Nephron progenitor cell (in vitro differentiated cells): ENCODE measurements at regions not wholly inside any gene's neighbourhood (a gene's known extent, or its start where the extent isn't known, plus 50 kb on each side); places are given as distances from the start of the nearest gene placed in this dataset.

ENCODE experiments used
- DNase-seq: peaks from one replicate; pipeline ENCODE4 v3.0.0; 2021
- H3K27ac Mint-ChIP-seq: 2 replicates; pipeline ENCODE4 v1.8.0; 2021; ENCODE audit warnings: mild to moderate bottlenecking, moderate library complexity, mixed read lengths
- H3K27me3 Mint-ChIP-seq: 2 replicates; pipeline ENCODE4 v1.8.0; 2021; ENCODE audit warnings: mild to moderate bottlenecking, low read depth, mixed read lengths; ENCODE audit not compliant: poor library complexity
- H3K36me3 Mint-ChIP-seq: 2 replicates; pipeline ENCODE4 v1.8.0; 2021; ENCODE audit warnings: low read depth, mixed read lengths
- H3K4me1 Mint-ChIP-seq: 2 replicates; pipeline ENCODE4 v1.8.0; 2021; ENCODE audit warnings: mixed read lengths
- H3K4me3 Mint-ChIP-seq: 2 replicates; pipeline ENCODE4 v1.8.0; 2021; ENCODE audit warnings: mild to moderate bottlenecking, moderate library complexity, mixed read lengths
- H3K9me3 Mint-ChIP-seq: 2 replicates; pipeline ENCODE4 v1.8.0; 2021; ENCODE audit warnings: mild to moderate bottlenecking, moderate library complexity, mixed read lengths
- CTCF ChIP-seq: fragments of 200-600 bp; sonication (generic); IDR thresholded peaks from 2 replicates; pipeline ENCODE4 v1.5.0; 2021; ENCODE audit warnings: antibody characterized with exemption

GRCh38 chr1:79362470-79362869, 355.9 kb upstream of the ADGRL4 start:
- H3K36me3 Mint-ChIP-seq: no peaks in the 10 kb centered on the region
- TF ChIP-seq CTCF: no peak
- no peak for DNase-seq
- H3K4me1 Mint-ChIP-seq: no peaks in the 10 kb centered on the region
- no peak overlapping the region for H3K4me3 Mint-ChIP-seq
- H3K27me3 Mint-ChIP-seq: peaks cover 4% of the 10 kb centered on the region
- H3K27ac Mint-ChIP-seq: no peak overlapping the region
- H3K9me3 Mint-ChIP-seq: no peaks in the 10 kb centered on the region

- TF ChIP-seq CTCF: no peak
- H3K4me1 Mint-ChIP-seq: no peaks in the 10 kb centered on the region
- no peak overlapping the region for H3K27ac Mint-ChIP-seq
- peaks cover 10% of the 10 kb centered on the region for H3K27me3 Mint-ChIP-seq
- H3K9me3 Mint-ChIP-seq: no peaks in the 10 kb centered on the region
- no peaks in the 10 kb centered on the region for H3K36me3 Mint-ChIP-seq
- no peak overlapping the region for H3K4me3 Mint-ChIP-seq
- DNase-seq: no peak
These were observed 348.6 kb upstream of the ADGRL4 start for GRCh38 chr1:79355090-79355489.

- peak; percentile 15 for DNase-seq
- TF ChIP-seq CTCF: peak; percentile 40
- Mint-ChIP-seq H3K36me3 (no peaks in the 10 kb centered on the region), H3K27me3 (peaks cover 5% of the 10 kb centered on the region), H3K9me3 (no peaks in the 10 kb centered on the region), H3K4me3 (no peak overlapping the region), H3K27ac (no peak overlapping the region), H3K4me1 (no peaks in the 10 kb centered on the region)
These were observed 346.7 kb upstream of the ADGRL4 start for GRCh38 chr1:79353224-79353623.

- H3K27me3 Mint-ChIP-seq: no peaks in the 10 kb centered on the region
- H3K9me3 Mint-ChIP-seq: peaks cover 13% of the 10 kb centered on the region
- H3K4me3 Mint-ChIP-seq: no peak overlapping the region
- no peak for TF ChIP-seq CTCF
- no peak overlapping the region for H3K27ac Mint-ChIP-seq
- DNase-seq: no peak
- no peaks in the 10 kb centered on the region for H3K4me1 Mint-ChIP-seq
- no peaks in the 10 kb centered on the region for H3K36me3 Mint-ChIP-seq
These were observed 320.3 kb upstream of the ADGRL4 start for GRCh38 chr1:79326875-79327274.

GRCh38 chr1:79325705-79326104, 319.2 kb upstream of the ADGRL4 start:
- Mint-ChIP-seq H3K4me3 (no peak overlapping the region), H3K27me3 (no peaks in the 10 kb centered on the region), H3K4me1 (no peaks in the 10 kb centered on the region), H3K36me3 (no peaks in the 10 kb centered on the region), H3K27ac (no peak overlapping the region), H3K9me3 (peaks cover 13% of the 10 kb centered on the region)
- no peak for TF ChIP-seq CTCF
- DNase-seq: no peak

GRCh38 chr1:79325126-79325525, 318.6 kb upstream of the ADGRL4 start:
- no peaks in the 10 kb centered on the region for H3K27me3 Mint-ChIP-seq
- DNase-seq: no peak
- H3K36me3 Mint-ChIP-seq: no peaks in the 10 kb centered on the region
- H3K27ac Mint-ChIP-seq: no peak overlapping the region
- peaks cover 13% of the 10 kb centered on the region for H3K9me3 Mint-ChIP-seq
- no peak overlapping the region for H3K4me3 Mint-ChIP-seq
- no peak for TF ChIP-seq CTCF
- H3K4me1 Mint-ChIP-seq: no peaks in the 10 kb centered on the region
